Inflammatory macrophage treated with lipopolysaccharide for 4 hours (primary cell): ENCODE measurements at regions not wholly inside any gene's neighbourhood (a gene's known extent, or its start where the extent isn't known, plus 50 kb on each side); places are given as distances from the start of the nearest gene placed in this dataset.
"Not testable (repeated sequence)": the region's sequence is repeated elsewhere in the genome, so short reads cannot be mapped to it uniquely, and the experiment has no call there.

Experiments used
- DNase-seq: peaks from one replicate; pipeline ENCODE4 v3.0.0-alpha.2; 2020

- DNase-seq, result not testable (repeated sequence)
Measured at GRCh38 chr1:120619867-120620692, 103.7 kb upstream of the NBPF26 start.

GRCh38 chr1:120620693-120620969, 103.1 kb upstream of the NBPF26 start:
- DNase-seq, result not testable (repeated sequence)

GRCh38 chr1:120621278-120621677, 102.5 kb upstream of the NBPF26 start:
- DNase-seq, result not testable (repeated sequence)

- DNase-seq, result not testable (repeated sequence)
Measured at GRCh38 chr1:120623539-120623938, 100.2 kb upstream of the NBPF26 start.

GRCh38 chr1:120624565-120625064, 99.1 kb upstream of the NBPF26 start:
- not testable (repeated sequence) for DNase-seq

GRCh38 chr1:120629832-120630455, 93.8 kb upstream of the NBPF26 start:
- not testable (repeated sequence) for DNase-seq

- not testable (repeated sequence) for DNase-seq
Measured at GRCh38 chr1:120634816-120635806, 88.6 kb upstream of the NBPF26 start.

GRCh38 chr1:120640261-120641013, 83.3 kb upstream of the NBPF26 start:
- not testable (repeated sequence) for DNase-seq

- not testable (repeated sequence) for DNase-seq
Measured at GRCh38 chr1:120641014-120641302, 82.8 kb upstream of the NBPF26 start.

GRCh38 chr1:120647182-120647581, 76.6 kb upstream of the NBPF26 start:
- not testable (repeated sequence) for DNase-seq

- not testable (repeated sequence) for DNase-seq
Measured at GRCh38 chr1:120648915-120649623, 74.7 kb upstream of the NBPF26 start.

GRCh38 chr1:120649730-120650129, 74.0 kb upstream of the NBPF26 start:
- not testable (repeated sequence) for DNase-seq

- DNase-seq, result not testable (repeated sequence)
Measured at GRCh38 chr1:120654114-120654513, 69.6 kb upstream of the NBPF26 start.

GRCh38 chr1:120655394-120655793, 68.4 kb upstream of the NBPF26 start:
- not testable (repeated sequence) for DNase-seq

GRCh38 chr1:120656116-120656515, 67.6 kb upstream of the NBPF26 start:
- DNase-seq, result not testable (repeated sequence)

- not testable (repeated sequence) for DNase-seq
Measured at GRCh38 chr1:120657804-120658203, 65.9 kb upstream of the NBPF26 start.

- not testable (repeated sequence) for DNase-seq
Measured at GRCh38 chr1:120658622-120659021, 65.1 kb upstream of the NBPF26 start.

GRCh38 chr1:120659133-120659532, 64.6 kb upstream of the NBPF26 start:
- not testable (repeated sequence) for DNase-seq

GRCh38 chr1:120664376-120665249, 59.1 kb upstream of the NBPF26 start:
- DNase-seq, result not testable (repeated sequence)

GRCh38 chr1:120665250-120665577, 58.5 kb upstream of the NBPF26 start:
- DNase-seq, result not testable (repeated sequence)

GRCh38 chr1:120668187-120668586, 55.6 kb upstream of the NBPF26 start:
- DNase-seq, result not testable (repeated sequence)
